Transverse colon (tissue), 4 donors: ENCODE measurements at regions not wholly inside any gene's neighbourhood (a gene's known extent, or its start where the extent isn't known, plus 50 kb on each side); places are given as distances from the start of the nearest gene placed in this dataset.
"Not testable (repeated sequence)": the region's sequence is repeated elsewhere in the genome, so short reads cannot be mapped to it uniquely, and the experiment has no call there.

ENCODE experiments used
- DNase-seq: peaks from one replicate; pipeline ENCODE4 v3.0.0-alpha.2; 2019
- H3K27ac ChIP-seq, 4 donors: fragments of 200-600 bp; sonication (generic); 2 replicates each; pipeline ENCODE4 v1.5.1; 2016 to 2018; ENCODE audit warnings: inconsistent platforms in 4 of 4
- H3K27me3 ChIP-seq: fragments of 200-600 bp; sonication (generic); 2 replicates; pipeline ENCODE4 v1.5.1; 2017; ENCODE audit warnings: inconsistent platforms
- H3K36me3 ChIP-seq, 4 donors: fragments of 200-600 bp; sonication (generic); 2 replicates each; pipeline ENCODE4 v1.5.1; 2017 to 2019; ENCODE audit warnings: inconsistent platforms in 4 of 4
- H3K4me1 ChIP-seq, 4 donors: fragments of 200-600 bp; sonication (generic); 2 replicates each; pipeline ENCODE4 v1.5.1; 2017 to 2020; ENCODE audit warnings: inconsistent platforms in 4 of 4
- H3K4me3 ChIP-seq, 4 donors: fragments of 200-600 bp; sonication (generic); 1 replicate in 1 of 4; 2 replicates in 3 of 4; pipeline versions ENCODE4 v1.5.1 to v1.6.1; 2017 to 2019; ENCODE audit warnings: inconsistent platforms in 4 of 4
- H3K9me3 ChIP-seq, 2 donors: fragments of 200-600 bp; sonication (generic); 2 replicates each; pipeline ENCODE4 v1.5.1; 2017 to 2019; ENCODE audit warnings: inconsistent platforms in 2 of 2
- EP300 ChIP-seq: sonication (generic); formaldehyde crosslinking; IDR thresholded peaks from one replicate; pipeline ENCODE4 v1.6.1; 2017; ENCODE audit warnings: antibody characterized with exemption, low read depth
- POLR2A ChIP-seq: fragments of 450-650 bp; IDR thresholded peaks from one replicate; pipeline ENCODE4 v1.6.1; 2016; ENCODE audit warnings: antibody characterized with exemption, mild to moderate bottlenecking, moderate library complexity
- POLR2AphosphoS5 ChIP-seq, 3 donors: sonication (generic); formaldehyde crosslinking; IDR thresholded peaks; one replicate each; pipeline ENCODE4 v1.6.1; 2016; ENCODE audit warnings: antibody characterized with exemption in 3 of 3
- WGBS, 2 donors: methylation state at CpG; one replicate each; pipeline ENCODE4 v1.1.5; 2018; ENCODE audit warnings: low coverage in 1 of 2; 5-methylcytosine and 5-hydroxymethylcytosine counted together
- in situ Hi-C, 4 donors: fragments of 200-750 bp; cut with MboI; loops; one replicate each; pipeline versions ENCODE4 v1.15.0 to v1.15.1; 2017; ENCODE audit warnings: low sequenced_read_pairs in 3 of 4, low pct_ligation_motif_present in 1 of 4, low pct_unique_long_range_greater_than_20kb in 1 of 4
- intact Hi-C: fragments of 100-400 bp; cut with DNase I; formaldehyde crosslinking; loops from one replicate; pipeline ENCODE4 v1.15.1; 2023; ENCODE audit warnings: low total_unique reads
- TF ChIP-seq, protein P1 (sequence below), 5 experiments: fragments of 200-600 bp in 3 of 5; fragments of 450-650 bp in 2 of 5; sonication (generic) in 3 of 5; IDR thresholded peaks; 1 replicate in 2 of 5; 2 replicates in 3 of 5; pipeline ENCODE4 v1.5.1; 2016 to 2017; ENCODE audit warnings: antibody characterized with exemption in 5 of 5, inconsistent platforms in 3 of 5, mild to moderate bottlenecking in 2 of 5, moderate library complexity in 1 of 5

- Histone ChIP-seq H3K9me3 (no peaks in the 10 kb centered on the region), H3K36me3 (no peaks in the 10 kb centered on the region), H3K4me3 (no peak overlapping the region), H3K4me1 (no peaks in the 10 kb centered on the region), H3K27ac (no peak overlapping the region), H3K27me3 (no peaks in the 10 kb centered on the region)
- 89% methylated on average over 36 of the region's 36 CpGs; no CpG with 5 or more reads in 1 of the 2 donors for WGBS, 2 donors
- intact Hi-C loops (no loop called here), in situ Hi-C loops (no loop called here)
- TF ChIP-seq POLR2AphosphoS5 (IDR thresholded peaks at IDR 0.05) (no peak), EP300 (no peak), POLR2A (no peak)
- TF ChIP-seq, protein P1, sequence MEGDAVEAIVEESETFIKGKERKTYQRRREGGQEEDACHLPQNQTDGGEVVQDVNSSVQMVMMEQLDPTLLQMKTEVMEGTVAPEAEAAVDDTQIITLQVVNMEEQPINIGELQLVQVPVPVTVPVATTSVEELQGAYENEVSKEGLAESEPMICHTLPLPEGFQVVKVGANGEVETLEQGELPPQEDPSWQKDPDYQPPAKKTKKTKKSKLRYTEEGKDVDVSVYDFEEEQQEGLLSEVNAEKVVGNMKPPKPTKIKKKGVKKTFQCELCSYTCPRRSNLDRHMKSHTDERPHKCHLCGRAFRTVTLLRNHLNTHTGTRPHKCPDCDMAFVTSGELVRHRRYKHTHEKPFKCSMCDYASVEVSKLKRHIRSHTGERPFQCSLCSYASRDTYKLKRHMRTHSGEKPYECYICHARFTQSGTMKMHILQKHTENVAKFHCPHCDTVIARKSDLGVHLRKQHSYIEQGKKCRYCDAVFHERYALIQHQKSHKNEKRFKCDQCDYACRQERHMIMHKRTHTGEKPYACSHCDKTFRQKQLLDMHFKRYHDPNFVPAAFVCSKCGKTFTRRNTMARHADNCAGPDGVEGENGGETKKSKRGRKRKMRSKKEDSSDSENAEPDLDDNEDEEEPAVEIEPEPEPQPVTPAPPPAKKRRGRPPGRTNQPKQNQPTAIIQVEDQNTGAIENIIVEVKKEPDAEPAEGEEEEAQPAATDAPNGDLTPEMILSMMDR (IDR thresholded peaks at IDR 0.05), result no peak
- DNase-seq, result no peak
Measured at GRCh38 chr12:25884024-25884919, 74.2 kb upstream of the RASSF8 start.

- Histone ChIP-seq H3K9me3 (no peaks in the 10 kb centered on the region), H3K27me3 (no peaks in the 10 kb centered on the region), H3K36me3 (no peaks in the 10 kb centered on the region), H3K27ac (no peak overlapping the region), H3K4me3 (no peak overlapping the region), H3K4me1 (no peaks in the 10 kb centered on the region)
- intact Hi-C loops (no loop called here), in situ Hi-C loops (no loop called here)
- no peak for DNase-seq
- WGBS, 2 donors, result 89% methylated on average over 9 of the region's 9 CpGs; no CpG with 5 or more reads in 1 of the 2 donors
- TF ChIP-seq, protein P1 (IDR thresholded peaks at IDR 0.05), result no peak
- TF ChIP-seq POLR2A (no peak), EP300 (no peak), POLR2AphosphoS5 (IDR thresholded peaks at IDR 0.05) (no peak)
Measured at GRCh38 chr12:25884920-25885234, 73.6 kb upstream of the RASSF8 start.

- no peaks in the 10 kb centered on the region for H3K27me3 ChIP-seq
- in situ Hi-C loops (no loop called here), intact Hi-C loops (no loop called here)
- no peak overlapping the region for H3K27ac ChIP-seq
- H3K4me3 ChIP-seq, result no peak overlapping the region
- H3K9me3 ChIP-seq, result no peaks in the 10 kb centered on the region
- DNase-seq, result no peak
- TF ChIP-seq POLR2AphosphoS5 (IDR thresholded peaks at IDR 0.05) (no peak), POLR2A (no peak)
- H3K36me3 ChIP-seq, result no peaks in the 10 kb centered on the region
- H3K4me1 ChIP-seq, result no peaks in the 10 kb centered on the region
Measured at GRCh38 chr12:25886396-25886795, 72.1 kb upstream of the RASSF8 start.

DNA sequence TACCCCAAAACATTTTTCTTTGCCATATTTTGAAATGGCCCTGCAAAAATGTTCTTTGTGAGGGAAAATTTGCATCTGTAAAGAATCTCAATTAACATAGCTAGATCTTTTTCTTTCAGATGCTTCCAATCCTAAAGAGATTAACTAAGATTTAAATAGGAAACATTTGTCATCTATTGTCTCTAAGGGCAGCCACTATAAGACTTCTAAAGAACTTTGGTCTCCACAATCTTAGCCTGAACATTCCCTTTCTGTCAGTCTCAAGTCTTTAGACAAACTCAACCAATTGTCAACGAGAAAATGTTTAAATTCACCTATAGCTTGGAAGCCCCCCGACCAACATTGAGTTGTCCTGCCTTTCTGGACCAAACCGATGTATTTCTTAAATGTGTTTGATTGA is 71.1 kb upstream of the RASSF8 start:
- intact Hi-C loops, result no loop called here
- Histone ChIP-seq H3K27me3 (no peaks in the 10 kb centered on the region), H3K4me1 (no peaks in the 10 kb centered on the region), H3K9me3 (no peaks in the 10 kb centered on the region), H3K36me3 (no peaks in the 10 kb centered on the region), H3K27ac (no peak overlapping the region), H3K4me3 (no peak overlapping the region)
- 43 to 72% methylated on average over 3 of the region's 3 CpGs for WGBS, 2 donors
- in situ Hi-C loops, result no loop called here
- TF ChIP-seq EP300 (no peak), POLR2A (no peak), POLR2AphosphoS5 (IDR thresholded peaks at IDR 0.05) (no peak)
- TF ChIP-seq, protein P1 (IDR thresholded peaks at IDR 0.05), result no peak
- DNase-seq, result no peak

DNA sequence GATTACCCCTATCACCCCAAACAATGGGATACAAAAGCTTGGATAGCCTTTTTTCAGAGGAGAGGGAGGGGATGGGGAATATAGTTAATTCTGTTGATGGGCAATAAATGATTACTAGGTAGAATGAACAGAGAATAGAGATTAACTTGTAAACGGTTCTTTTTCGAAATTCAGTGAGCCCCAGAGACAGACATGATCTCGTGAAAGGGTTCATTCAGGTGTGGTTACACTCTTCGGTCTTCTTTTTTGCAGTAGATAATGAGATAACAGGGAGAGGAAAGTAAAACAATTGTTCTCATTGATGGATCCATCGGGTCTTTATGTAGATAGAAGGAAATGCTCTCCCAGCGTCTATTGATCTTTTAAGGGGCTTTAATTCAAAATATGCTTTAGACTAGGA is 69.3 kb upstream of the RASSF8 start:
- 53 to 65% methylated on average over 6 of the region's 6 CpGs for WGBS, 2 donors

DNA sequence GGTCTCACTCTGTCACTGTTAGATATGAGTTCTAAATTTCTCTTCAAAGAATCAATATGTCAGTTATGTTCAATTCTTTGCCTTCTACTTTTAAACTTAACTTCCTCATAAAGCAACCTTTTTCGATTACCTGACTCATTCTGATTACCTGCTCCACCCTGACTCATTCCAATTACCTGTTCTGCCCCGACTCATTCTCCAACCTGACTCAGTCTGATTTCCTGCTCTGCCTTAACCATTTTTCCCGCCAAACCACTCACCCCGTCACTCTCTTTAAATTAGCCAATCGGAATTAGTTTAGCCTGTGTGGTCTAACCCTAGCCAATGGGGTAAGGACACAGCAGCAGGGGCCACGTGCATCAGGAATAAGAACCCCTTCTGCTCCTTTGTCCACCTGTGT is 67.4 kb upstream of the RASSF8 start:
- H3K4me3 ChIP-seq, H3K4me1 ChIP-seq, DNase-seq, H3K27ac ChIP-seq, H3K9me3 ChIP-seq, intact Hi-C loops, in situ Hi-C loops, H3K36me3 ChIP-seq, H3K27me3 ChIP-seq: not testable (repeated sequence)
- 67 to 72% methylated on average over 6 of the region's 6 CpGs for WGBS, 2 donors

More for the DNA sequence above, 69.3 kb upstream of the RASSF8 start:
- Histone ChIP-seq H3K4me3 (no peak overlapping the region), H3K4me1 (no peaks in the 10 kb centered on the region), H3K27me3 (no peaks in the 10 kb centered on the region), H3K9me3 (no peaks in the 10 kb centered on the region), H3K27ac (no peak overlapping the region), H3K36me3 (no peaks in the 10 kb centered on the region)
- intact Hi-C loops, result no loop called here
- in situ Hi-C loops, result no loop called here
- DNase-seq, result no peak
- TF ChIP-seq POLR2A (no peak), POLR2AphosphoS5 (IDR thresholded peaks at IDR 0.05) (no peak), EP300 (no peak)
- TF ChIP-seq, protein P1 (IDR thresholded peaks at IDR 0.05), result no peak
